OCI-LY3 (cell line): ENCODE measurements at regions not wholly inside any gene's neighbourhood (a gene's known extent, or its start where the extent isn't known, plus 50 kb on each side); places are given as distances from the start of the nearest gene placed in this dataset.

ENCODE experiments used
- H2AFZ ChIP-seq: fragments of 200-600, 300-600 bp; shearing (Covaris generic); 2 replicates; pipeline ENCODE4 v1.6.0; 2014; ENCODE audit warnings: antibody characterized with exemption, low read depth, low read length
- H3K27ac ChIP-seq: fragments of 200-600, 300-600 bp; sonication (generic); 2 replicates; pipeline ENCODE4 v1.5.1; 2014; ENCODE audit warnings: mild to moderate bottlenecking, low read length, moderate library complexity, mixed read lengths
- H3K27me3 ChIP-seq: fragments of 200-600, 300-600 bp; sonication (generic); 2 replicates; pipeline ENCODE4 v1.6.1; 2014; ENCODE audit warnings: low read depth, low read length, mixed read lengths
- H3K36me3 ChIP-seq: fragments of 200-600, 300-600 bp; sonication (generic); replicated peaks from 2 replicates; pipeline ENCODE3; 2014; ENCODE audit warnings: low read depth, low read length, mixed read lengths
- H3K4me1 ChIP-seq: fragments of 300-600, 200-600 bp; sonication (generic); 2 replicates; pipeline ENCODE4 v1.6.1; 2014; ENCODE audit warnings: low read length, mixed read lengths
- H3K4me2 ChIP-seq: fragments of 200-600, 300-600 bp; sonication (generic); 2 replicates; pipeline ENCODE4 v1.6.1; 2014; ENCODE audit warnings: low read length, mixed read lengths
- H3K4me3 ChIP-seq: fragments of 300-600, 200-600 bp; sonication (generic); 2 replicates; pipeline ENCODE4 v1.5.1; 2014; ENCODE audit warnings: antibody characterized with exemption, mild to moderate bottlenecking, low read length, moderate library complexity
- H3K79me2 ChIP-seq: fragments of 300-600, 200-600 bp; shearing (Covaris generic); 2 replicates; pipeline ENCODE4 v1.6.1; 2014; ENCODE audit warnings: mild to moderate bottlenecking, low read length, mixed read lengths
- H3K9ac ChIP-seq: fragments of 300-600, 200-600 bp; shearing (Covaris generic); 2 replicates; pipeline ENCODE4 v1.6.0; 2014; ENCODE audit warnings: mild to moderate bottlenecking, low read length, moderate library complexity
- H3K9me3 ChIP-seq: fragments of 200-600, 300-600 bp; shearing (Covaris generic); 2 replicates; pipeline ENCODE4 v1.6.1; 2014; ENCODE audit warnings: low read length, mixed read lengths; ENCODE audit not compliant: insufficient read depth
- H4K20me1 ChIP-seq: fragments of 200-600, 300-600 bp; sonication (generic); 2 replicates; pipeline ENCODE4 v1.6.1; 2016; ENCODE audit warnings: low read length, mixed read lengths; ENCODE audit not compliant: insufficient read depth
- CTCF ChIP-seq: fragments of 200-600, 300-600 bp; sonication (generic); IDR thresholded peaks from 2 replicates; pipeline ENCODE4 v1.5.1; 2014; ENCODE audit warnings: antibody characterized with exemption, low read length, low read depth
- EZH2phosphoT487 ChIP-seq: fragments of 200-600 bp; shearing (Covaris generic); IDR thresholded peaks from 2 replicates; pipeline ENCODE4 v1.6.1; 2018; ENCODE audit warnings: antibody characterized with exemption, mixed run types, low read depth

GRCh38 chr6:25065666-25066065 is 129.9 kb upstream of the RIPOR2 start:
- Histone ChIP-seq H3K27ac (no peak overlapping the region), H3K79me2 (no peaks in the 10 kb centered on the region), H3K9ac (no peak overlapping the region), H3K4me3 (no peak overlapping the region), H3K27me3 (no peaks in the 10 kb centered on the region), H4K20me1 (no peaks in the 10 kb centered on the region), H2AFZ (no peak overlapping the region), H3K4me1 (peaks cover 17% of the 10 kb centered on the region), H3K4me2 (no peak overlapping the region), H3K36me3 (no peaks in the 10 kb centered on the region), H3K9me3 (no peaks in the 10 kb centered on the region)
- TF ChIP-seq EZH2phosphoT487 (no peak), CTCF (no peak)

- TF ChIP-seq EZH2phosphoT487, result no peak
- H3K9me3 ChIP-seq, result no peaks in the 10 kb centered on the region
- no peak overlapping the region for H2AFZ ChIP-seq
- H3K36me3 ChIP-seq, result no peaks in the 10 kb centered on the region
- H3K4me2 ChIP-seq, result no peak overlapping the region
- no peaks in the 10 kb centered on the region for H3K27me3 ChIP-seq
- no peak overlapping the region for H3K9ac ChIP-seq
- no peak overlapping the region for H3K4me3 ChIP-seq
- no peaks in the 10 kb centered on the region for H4K20me1 ChIP-seq
- peaks cover 13% of the 10 kb centered on the region for H3K4me1 ChIP-seq
- no peak overlapping the region for H3K27ac ChIP-seq
- no peaks in the 10 kb centered on the region for H3K79me2 ChIP-seq
These were observed 130.8 kb upstream of the RIPOR2 start for GRCh38 chr6:25066593-25066992.

- Histone ChIP-seq H3K4me2 (no peak overlapping the region), H3K4me3 (no peak overlapping the region), H3K79me2 (no peaks in the 10 kb centered on the region), H3K4me1 (no peaks in the 10 kb centered on the region), H3K27ac (no peak overlapping the region), H3K27me3 (no peaks in the 10 kb centered on the region), H3K9me3 (no peaks in the 10 kb centered on the region), H3K36me3 (no peaks in the 10 kb centered on the region), H3K9ac (no peak overlapping the region), H2AFZ (no peak overlapping the region), H4K20me1 (no peaks in the 10 kb centered on the region)
- TF ChIP-seq CTCF (no peak), EZH2phosphoT487 (no peak)
These were observed 133.1 kb upstream of the RIPOR2 start for GRCh38 chr6:25068866-25069265.

GRCh38 chr6:25070547-25071366 is 135.0 kb upstream of the RIPOR2 start:
- peak overlapping the region; percentile 78 for H3K4me2 ChIP-seq
- H3K4me1 ChIP-seq, result no peaks in the 10 kb centered on the region
- H3K79me2 ChIP-seq, result no peaks in the 10 kb centered on the region
- no peaks in the 10 kb centered on the region for H3K36me3 ChIP-seq
- H3K27ac ChIP-seq, result peak overlapping the region; percentile 43; the same call in 1 of the 2 replicates
- peak overlapping the region; percentile 49 for H3K9ac ChIP-seq
- H2AFZ ChIP-seq, result peak overlapping the region; percentile 42; the same call in 1 of the 2 replicates
- H3K9me3 ChIP-seq, result no peaks in the 10 kb centered on the region
- H3K4me3 ChIP-seq, result peak overlapping the region; percentile 70
- peak; percentile 80 for TF ChIP-seq CTCF
- TF ChIP-seq EZH2phosphoT487, result no peak
- H4K20me1 ChIP-seq, result no peaks in the 10 kb centered on the region
- H3K27me3 ChIP-seq, result no peaks in the 10 kb centered on the region
